GM10248 (cell line): ENCODE measurements at regions not wholly inside any gene's neighbourhood (a gene's known extent, or its start where the extent isn't known, plus 50 kb on each side); places are given as distances from the start of the nearest gene placed in this dataset.

Source experiments
- CTCF ChIA-PET: fragments of 300-600 bp; sonication (Branson Sonifier 250); formaldehyde crosslinking; extraction: SDS; loops from one replicate; lab custom pipeline; 2021; ENCODE audit warnings: antibody characterized with exemption; lab: Yijun Ruan, JAX
- POLR2A ChIA-PET: fragments of 350-650 bp; sonication (Branson Sonifier 250); formaldehyde crosslinking; extraction: SDS; loops from one replicate; lab custom pipeline; 2020; ENCODE audit warnings: antibody characterized with exemption; lab: Yijun Ruan, JAX
- DNase-seq: peaks from one replicate; pipeline ENCODE4 v3.0.0; 2012; ENCODE audit errors: extremely low spot score
- CTCF ChIP-seq: IDR thresholded peaks from 2 replicates; pipeline ENCODE4 v1.5.1; 2012; ENCODE audit warnings: mild to moderate bottlenecking, low read depth; ENCODE audit errors: extremely low read depth, missing control alignments, control extremely low read depth

- ChIA-PET CTCF (no interaction called here), POLR2A (no interaction called here)
- TF ChIP-seq CTCF: no peak
- DNase-seq: no peak
Observed at GRCh38 chr6:169985121-169986015, 233.9 kb downstream of the ERMARD start.

- no peak for DNase-seq
- ChIA-PET POLR2A (no interaction called here), CTCF (no interaction called here)
- no peak for TF ChIP-seq CTCF
Observed at GRCh38 chr6:169984181-169985120, 233.0 kb downstream of the ERMARD start.

- POLR2A ChIA-PET: no interaction called here
- no peak for DNase-seq
- CTCF ChIA-PET: no interaction called here
- TF ChIP-seq CTCF: no peak
Observed at GRCh38 chr6:169983651-169984050, 232.2 kb downstream of the ERMARD start.

GRCh38 chr6:169982461-169983386 lies 231.3 kb downstream of the ERMARD start:
- no peak for TF ChIP-seq CTCF
- no peak for DNase-seq
- CTCF ChIA-PET: no interaction called here
- POLR2A ChIA-PET: no interaction called here

GRCh38 chr6:169981969-169982368 lies 230.5 kb downstream of the ERMARD start:
- CTCF ChIA-PET: no interaction called here
- no peak for TF ChIP-seq CTCF
- POLR2A ChIA-PET: no interaction called here
- no peak for DNase-seq
